ENCODE measurements at regions not wholly inside any gene's neighbourhood (a gene's known extent, or its start where the extent isn't known, plus 50 kb on each side); places are given as distances from the start of the nearest gene placed in this dataset.

DNA sequence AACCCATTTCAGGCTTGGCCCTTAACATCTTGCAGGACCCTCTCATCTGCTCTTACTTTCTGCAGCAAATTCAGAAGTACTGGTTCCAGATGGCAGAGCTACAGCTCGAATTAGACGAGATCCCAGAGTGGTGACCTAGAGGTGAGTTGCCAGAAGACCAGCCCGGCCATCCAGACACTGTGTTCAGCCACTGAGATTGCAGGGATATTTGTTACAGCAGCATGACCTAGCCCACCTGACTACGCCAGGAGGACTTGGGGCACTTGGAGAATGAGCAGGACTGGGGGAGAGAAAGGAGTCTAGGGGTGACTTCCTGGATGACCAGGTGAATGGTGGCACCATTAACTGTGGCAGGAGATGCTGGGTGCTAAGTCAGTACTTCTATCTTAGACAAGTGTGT lies 67.2 kb upstream of the ID2 start:
- no peak overlapping the region for H3K4me2 ChIP-seq (replicated peaks; ENCODE audit: extremely low read depth, low read length, poor library complexity, severe bottlenecking)
- no peaks in the 10 kb centered on the region for H3K36me3 ChIP-seq (replicated peaks in 1 of 2; ENCODE audit: control insufficient read depth in 1 of 2, insufficient read depth in 2 of 2, low read length in 2 of 2)
- DNase-seq, result no peak
- Mint-ChIP-seq H3K4me1 (no peaks in the 10 kb centered on the region), H3K36me3 (no peaks in the 10 kb centered on the region), H3K27ac (no peak overlapping the region), H3K27me3 (ENCODE audit: low read depth in 3 of 3) (peaks cover 3 to 5% (median 4%) of the 10 kb centered on the region in 3 donors), H3K4me3 (no peak overlapping the region), H3K9me3 (peaks cover 2 to 9% (median 6%) of the 10 kb centered on the region in 7 donors)
- H3K79me2 ChIP-seq (ENCODE audit: insufficient read depth, low read length), result no peaks in the 10 kb centered on the region
- H2AFZ ChIP-seq (ENCODE audit: insufficient read depth, low read depth, low read length, poor library complexity, severe bottlenecking), result no peak overlapping the region
- H3K4me1 ChIP-seq (ENCODE audit: control insufficient read depth in 1 of 2, insufficient read depth in 2 of 2, low read length in 2 of 2), result no peaks in the 10 kb centered on the region
- no peak overlapping the region for H3K27ac ChIP-seq (ENCODE audit: low read depth in 1 of 2, low read length in 2 of 2)
- no peaks in the 10 kb centered on the region for H3K27me3 ChIP-seq (ENCODE audit: control insufficient read depth in 2 of 2, insufficient read depth in 2 of 2, low read length in 2 of 2)
- H3K4me3 ChIP-seq (replicated peaks in 1 of 3; ENCODE audit: low read depth in 2 of 3, low read length in 3 of 3), result no peak overlapping the region
- TF ChIP-seq, protein P1, sequence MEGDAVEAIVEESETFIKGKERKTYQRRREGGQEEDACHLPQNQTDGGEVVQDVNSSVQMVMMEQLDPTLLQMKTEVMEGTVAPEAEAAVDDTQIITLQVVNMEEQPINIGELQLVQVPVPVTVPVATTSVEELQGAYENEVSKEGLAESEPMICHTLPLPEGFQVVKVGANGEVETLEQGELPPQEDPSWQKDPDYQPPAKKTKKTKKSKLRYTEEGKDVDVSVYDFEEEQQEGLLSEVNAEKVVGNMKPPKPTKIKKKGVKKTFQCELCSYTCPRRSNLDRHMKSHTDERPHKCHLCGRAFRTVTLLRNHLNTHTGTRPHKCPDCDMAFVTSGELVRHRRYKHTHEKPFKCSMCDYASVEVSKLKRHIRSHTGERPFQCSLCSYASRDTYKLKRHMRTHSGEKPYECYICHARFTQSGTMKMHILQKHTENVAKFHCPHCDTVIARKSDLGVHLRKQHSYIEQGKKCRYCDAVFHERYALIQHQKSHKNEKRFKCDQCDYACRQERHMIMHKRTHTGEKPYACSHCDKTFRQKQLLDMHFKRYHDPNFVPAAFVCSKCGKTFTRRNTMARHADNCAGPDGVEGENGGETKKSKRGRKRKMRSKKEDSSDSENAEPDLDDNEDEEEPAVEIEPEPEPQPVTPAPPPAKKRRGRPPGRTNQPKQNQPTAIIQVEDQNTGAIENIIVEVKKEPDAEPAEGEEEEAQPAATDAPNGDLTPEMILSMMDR (IDR thresholded peaks at IDR 0.05), result no peak
- no peaks in the 10 kb centered on the region for H4K20me1 ChIP-seq (ENCODE audit: insufficient read depth, low read length)
- peaks cover 0 to 5% of the 10 kb centered on the region in 2 donors for H3K9me3 ChIP-seq (replicated peaks in 1 of 2; ENCODE audit: control insufficient read depth in 1 of 2, insufficient read depth in 1 of 2, low read length in 2 of 2)
- intact Hi-C loops (cut with micrococcal nuclease), result no loop called here
- no peak overlapping the region for H3K9ac ChIP-seq (ENCODE audit: insufficient read depth, low read length, poor library complexity, severe bottlenecking)
- 100% methylated on average over 4 of the region's 4 CpGs for WGBS (ENCODE audit: insufficient coverage)

DNA sequence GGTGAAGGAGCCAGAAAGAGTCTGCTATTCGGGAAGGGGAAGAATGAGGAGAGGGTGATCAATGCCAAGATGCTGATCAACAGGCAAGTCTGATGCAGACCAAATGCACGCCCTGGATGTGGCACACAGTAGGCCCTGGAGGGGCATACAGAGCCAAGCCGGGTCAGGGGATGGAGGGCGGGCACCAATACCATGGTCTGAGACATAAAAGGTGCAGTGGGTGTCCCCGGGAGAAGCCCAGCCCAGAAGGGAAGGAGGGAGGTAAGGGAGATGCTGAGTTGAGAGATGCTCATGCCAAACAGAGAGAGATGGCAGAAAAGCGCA lies 66.6 kb upstream of the ID2 start:
- Mint-ChIP-seq H3K36me3 (no peaks in the 10 kb centered on the region), H3K4me1 (no peaks in the 10 kb centered on the region), H3K4me3 (no peak overlapping the region), H3K27me3 (ENCODE audit: low read depth in 3 of 3) (peaks cover 3 to 7% (median 4%) of the 10 kb centered on the region in 3 donors), H3K9me3 (peaks cover 2 to 9% (median 6%) of the 10 kb centered on the region in 7 donors), H3K27ac (no peak overlapping the region)
- H4K20me1 ChIP-seq (ENCODE audit: insufficient read depth, low read length), result no peaks in the 10 kb centered on the region
- TF ChIP-seq, protein P1 (IDR thresholded peaks at IDR 0.05), result no peak
- H3K9ac ChIP-seq (ENCODE audit: insufficient read depth, low read length, poor library complexity, severe bottlenecking), result no peak overlapping the region
- H3K4me3 ChIP-seq (replicated peaks in 1 of 3; ENCODE audit: low read depth in 2 of 3, low read length in 3 of 3), result no peak overlapping the region
- no peaks in the 10 kb centered on the region for H3K36me3 ChIP-seq (replicated peaks in 1 of 2; ENCODE audit: control insufficient read depth in 1 of 2, insufficient read depth in 2 of 2, low read length in 2 of 2)
- no peaks in the 10 kb centered on the region for H3K79me2 ChIP-seq (ENCODE audit: insufficient read depth, low read length)
- H3K27me3 ChIP-seq (ENCODE audit: control insufficient read depth in 2 of 2, insufficient read depth in 2 of 2, low read length in 2 of 2), result no peaks in the 10 kb centered on the region
- WGBS (ENCODE audit: insufficient coverage), result 95% methylated on average over 5 of the region's 6 CpGs
- no peaks in the 10 kb centered on the region for H3K4me1 ChIP-seq (ENCODE audit: control insufficient read depth in 1 of 2, insufficient read depth in 2 of 2, low read length in 2 of 2)
- H3K27ac ChIP-seq (ENCODE audit: low read depth in 1 of 2, low read length in 2 of 2), result no peak overlapping the region
- no peak overlapping the region for H3K4me2 ChIP-seq (replicated peaks; ENCODE audit: extremely low read depth, low read length, poor library complexity, severe bottlenecking)
- H3K9me3 ChIP-seq (replicated peaks in 1 of 2; ENCODE audit: control insufficient read depth in 1 of 2, insufficient read depth in 1 of 2, low read length in 2 of 2), result peaks cover 0 to 5% of the 10 kb centered on the region in 2 donors
- no peak for DNase-seq
- no peak overlapping the region for H2AFZ ChIP-seq (ENCODE audit: insufficient read depth, low read depth, low read length, poor library complexity, severe bottlenecking)
- intact Hi-C loops (cut with micrococcal nuclease), result no loop called here

Data from CD14-positive monocyte (primary cell).